Hepatocyte (in vitro differentiated cells): ENCODE measurements at regions not wholly inside any gene's neighbourhood (a gene's known extent, or its start where the extent isn't known, plus 50 kb on each side); places are given as distances from the start of the nearest gene placed in this dataset.

ENCODE experiments used
- CTCF ChIP-seq: fragments of 200-600 bp; sonication (generic); IDR thresholded peaks from 2 replicates; pipeline ENCODE4 v1.5.1; 2016; ENCODE audit warnings: antibody characterized with exemption, mild to moderate bottlenecking; ENCODE audit not compliant: poor library complexity
- EZH2 ChIP-seq: fragments of 200-600 bp; sonication (generic); IDR thresholded peaks from 2 replicates; pipeline ENCODE4 v1.6.1; 2016; ENCODE audit warnings: antibody characterized with exemption, mild to moderate bottlenecking, borderline replicate concordance
- EZH2phosphoT487 ChIP-seq: fragments of 200-600 bp; sonication (generic); IDR thresholded peaks from one replicate; pipeline ENCODE4 v1.6.1; 2018; ENCODE audit warnings: antibody characterized with exemption, mild to moderate bottlenecking, low read depth, moderate library complexity; ENCODE audit not compliant: unreplicated experiment, severe bottlenecking

- no peak for TF ChIP-seq CTCF
- TF ChIP-seq EZH2phosphoT487: no peak
- no peak for TF ChIP-seq EZH2
These were observed 57.9 kb upstream of the ENAH start for GRCh38 chr1:225710804-225711203.
